ENCODE measurements at regions not wholly inside any gene's neighbourhood (a gene's known extent, or its start where the extent isn't known, plus 50 kb on each side); places are given as distances from the start of the nearest gene placed in this dataset.
A peak's percentile ranks its signal among the peaks of the same experiment; 100 is the strongest.

DNA sequence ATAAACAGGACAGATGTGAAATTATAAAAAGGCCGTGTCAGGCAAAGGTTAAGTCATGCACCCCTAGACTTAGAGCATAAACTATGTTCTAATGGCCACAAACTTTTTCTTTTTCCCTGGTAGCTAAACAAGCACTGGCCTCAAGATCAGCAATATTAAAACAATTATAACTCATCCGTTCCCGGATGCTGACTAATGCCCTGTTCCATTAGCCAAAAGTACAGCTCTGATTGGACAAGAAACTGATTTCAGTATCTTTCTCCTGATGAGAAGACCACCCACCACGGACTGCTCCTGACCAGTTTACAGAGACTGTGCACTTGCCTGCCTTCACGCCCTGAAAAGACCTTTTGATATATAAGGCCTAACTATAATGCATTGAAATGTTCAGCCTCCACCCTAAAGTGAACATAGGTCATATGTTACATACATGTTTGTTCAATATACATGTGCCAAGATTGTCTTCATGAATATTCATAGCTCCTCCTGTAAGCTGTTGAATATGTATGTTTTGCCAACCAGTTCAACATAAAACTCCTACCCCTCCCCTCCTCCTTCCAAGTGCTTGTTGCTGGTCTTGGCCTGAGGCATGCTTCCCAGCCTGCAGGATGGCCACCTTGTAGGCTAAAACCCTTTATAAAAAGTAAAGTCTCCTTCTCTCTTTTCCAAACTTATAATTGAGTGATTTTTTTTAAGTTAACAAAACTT lies 162.0 kb downstream of the IPO8 start:
- Histone ChIP-seq H3K27me3 (no peaks in the 10 kb centered on the region), H3K4me2 (no peak overlapping the region), H2AFZ (no peak overlapping the region), H4K20me1 (ENCODE audit: insufficient read depth, poor library complexity, severe bottlenecking) (no peaks in the 10 kb centered on the region), H3K79me2 (no peaks in the 10 kb centered on the region), H3K4me3 (no peak overlapping the region), H3K9me2 (replicated peaks; ENCODE audit: insufficient read depth) (no peaks in the 10 kb centered on the region), H3K9me3 (ENCODE audit: low read depth) (no peaks in the 10 kb centered on the region), H3K36me3 (replicated peaks; ENCODE audit: insufficient read depth, low read depth) (no peaks in the 10 kb centered on the region), H3K4me1 (ENCODE audit: insufficient read depth) (no peaks in the 10 kb centered on the region), H3K27ac (no peak overlapping the region)
- TF ChIP-seq EZH2phosphoT487 (IDR thresholded peaks at IDR 0.05; ENCODE audit: low read depth, severe bottlenecking, unreplicated experiment): no peak
- TF ChIP-seq, protein P1, sequence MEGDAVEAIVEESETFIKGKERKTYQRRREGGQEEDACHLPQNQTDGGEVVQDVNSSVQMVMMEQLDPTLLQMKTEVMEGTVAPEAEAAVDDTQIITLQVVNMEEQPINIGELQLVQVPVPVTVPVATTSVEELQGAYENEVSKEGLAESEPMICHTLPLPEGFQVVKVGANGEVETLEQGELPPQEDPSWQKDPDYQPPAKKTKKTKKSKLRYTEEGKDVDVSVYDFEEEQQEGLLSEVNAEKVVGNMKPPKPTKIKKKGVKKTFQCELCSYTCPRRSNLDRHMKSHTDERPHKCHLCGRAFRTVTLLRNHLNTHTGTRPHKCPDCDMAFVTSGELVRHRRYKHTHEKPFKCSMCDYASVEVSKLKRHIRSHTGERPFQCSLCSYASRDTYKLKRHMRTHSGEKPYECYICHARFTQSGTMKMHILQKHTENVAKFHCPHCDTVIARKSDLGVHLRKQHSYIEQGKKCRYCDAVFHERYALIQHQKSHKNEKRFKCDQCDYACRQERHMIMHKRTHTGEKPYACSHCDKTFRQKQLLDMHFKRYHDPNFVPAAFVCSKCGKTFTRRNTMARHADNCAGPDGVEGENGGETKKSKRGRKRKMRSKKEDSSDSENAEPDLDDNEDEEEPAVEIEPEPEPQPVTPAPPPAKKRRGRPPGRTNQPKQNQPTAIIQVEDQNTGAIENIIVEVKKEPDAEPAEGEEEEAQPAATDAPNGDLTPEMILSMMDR (IDR thresholded peaks at IDR 0.05; ENCODE audit: poor library complexity): no peak
- TF ChIP-seq EZH2 (IDR thresholded peaks at IDR 0.05; ENCODE audit: borderline replicate concordance): no peak
- DNase-seq (ENCODE audit: low spot score): no peak
- 83% methylated on average over 5 of the region's 5 CpGs for WGBS (ENCODE audit: low lambda C conversion rate, missing lambda C conversion rate)

DNA sequence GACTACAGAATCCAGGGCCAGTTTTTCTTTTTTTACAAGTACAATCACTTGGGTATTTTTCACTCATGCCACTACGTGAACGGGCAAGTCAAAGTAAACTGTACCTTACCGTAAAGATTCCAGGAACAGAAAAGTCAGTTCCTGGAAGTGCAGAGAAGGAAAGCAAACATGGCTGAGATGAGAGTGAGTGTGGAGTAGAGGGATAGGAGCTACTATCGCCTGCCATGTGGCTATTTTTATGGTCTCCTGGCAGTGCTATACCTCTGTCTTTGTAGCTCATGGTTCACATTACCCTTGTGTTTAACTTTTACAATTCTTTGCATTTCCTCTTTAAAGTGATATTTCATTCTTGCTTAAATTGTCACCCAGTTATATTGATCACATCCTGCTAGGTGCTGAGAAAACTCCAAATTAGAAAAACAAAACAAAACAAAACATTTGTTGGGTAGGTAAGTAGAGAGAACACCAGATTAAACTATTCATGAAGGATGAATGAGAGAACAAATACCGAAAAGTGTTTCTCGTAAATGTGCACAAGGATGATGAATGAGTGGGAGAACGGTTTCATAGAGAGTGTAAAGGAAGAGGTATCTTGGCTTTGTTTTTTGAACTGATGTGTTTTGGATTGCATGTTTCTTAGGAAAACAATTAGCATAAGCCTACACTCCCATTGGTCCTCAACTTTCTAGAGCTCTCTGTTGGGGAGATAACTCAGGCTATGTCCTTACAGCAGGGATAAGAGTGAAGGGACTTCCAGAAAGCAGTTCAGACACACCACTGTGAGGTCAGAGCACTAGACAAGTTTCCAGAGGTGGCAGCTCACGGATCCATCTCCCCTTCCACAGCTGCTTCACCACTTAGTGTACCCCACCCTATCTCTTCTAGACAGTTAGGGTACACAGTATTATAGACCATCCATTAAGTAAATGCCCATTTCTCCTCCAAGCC lies 163.7 kb downstream of the IPO8 start:
- Histone ChIP-seq H3K36me3 (replicated peaks; ENCODE audit: insufficient read depth, low read depth) (no peaks in the 10 kb centered on the region), H2AFZ (no peak overlapping the region), H3K4me1 (ENCODE audit: insufficient read depth) (no peaks in the 10 kb centered on the region), H3K4me3 (no peak overlapping the region), H3K4me2 (peak overlapping the region; percentile 15), H3K9me2 (replicated peaks; ENCODE audit: insufficient read depth) (no peaks in the 10 kb centered on the region), H4K20me1 (ENCODE audit: insufficient read depth, poor library complexity, severe bottlenecking) (no peaks in the 10 kb centered on the region), H3K79me2 (no peaks in the 10 kb centered on the region), H3K9me3 (ENCODE audit: low read depth) (no peaks in the 10 kb centered on the region), H3K27ac (no peak overlapping the region), H3K27me3 (no peaks in the 10 kb centered on the region)
- TF ChIP-seq, protein P1 (IDR thresholded peaks at IDR 0.05; ENCODE audit: poor library complexity): no peak
- no peak for TF ChIP-seq EZH2phosphoT487 (IDR thresholded peaks at IDR 0.05; ENCODE audit: low read depth, severe bottlenecking, unreplicated experiment)
- no peak for TF ChIP-seq EZH2 (IDR thresholded peaks at IDR 0.05; ENCODE audit: borderline replicate concordance)
- DNase-seq (ENCODE audit: low spot score): no peak
- WGBS (ENCODE audit: low lambda C conversion rate, missing lambda C conversion rate): 63% methylated on average over 8 of the region's 8 CpGs

DNA sequence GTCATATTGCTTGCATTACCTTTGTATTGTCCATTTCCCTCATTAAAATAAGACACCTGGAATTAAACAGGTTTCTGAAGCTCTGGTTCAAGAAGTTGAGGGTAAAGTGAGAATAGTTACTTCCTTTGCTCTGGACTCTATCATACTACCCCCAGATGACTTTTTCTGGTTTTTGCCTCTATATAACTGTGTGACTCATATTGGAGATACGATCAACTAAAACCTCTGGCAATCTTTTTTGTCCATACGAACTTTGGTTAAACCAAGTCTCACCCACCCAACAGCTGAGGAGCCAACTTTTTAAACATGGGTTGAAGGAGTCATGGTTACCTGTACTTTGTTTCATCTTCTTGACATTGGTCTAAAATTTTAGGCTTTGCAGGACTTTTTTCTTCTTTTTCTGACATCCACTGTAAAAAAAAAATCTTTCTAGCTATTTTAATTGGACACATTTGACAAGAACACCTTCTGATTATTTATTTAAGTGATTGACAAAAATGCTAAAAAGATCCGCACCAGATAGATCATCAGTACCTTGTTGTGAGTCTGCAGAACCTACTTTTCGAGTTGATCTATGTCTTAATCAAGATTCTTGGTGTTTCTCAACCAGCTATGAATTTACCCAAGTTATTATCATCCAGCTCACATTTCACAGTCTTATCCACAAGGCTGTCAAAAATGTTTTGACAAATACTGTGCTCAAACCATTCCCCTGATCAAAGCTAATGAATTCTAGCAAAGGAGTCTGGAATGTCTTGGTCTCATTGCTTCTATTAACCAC lies 166.0 kb downstream of the IPO8 start:
- Histone ChIP-seq H3K4me2 (no peak overlapping the region), H3K79me2 (no peaks in the 10 kb centered on the region), H3K4me1 (ENCODE audit: insufficient read depth) (no peaks in the 10 kb centered on the region), H3K4me3 (no peak overlapping the region), H3K36me3 (replicated peaks; ENCODE audit: insufficient read depth, low read depth) (no peaks in the 10 kb centered on the region), H3K9me3 (ENCODE audit: low read depth) (no peaks in the 10 kb centered on the region), H3K27me3 (no peaks in the 10 kb centered on the region), H3K9me2 (replicated peaks; ENCODE audit: insufficient read depth) (no peaks in the 10 kb centered on the region), H2AFZ (no peak overlapping the region), H4K20me1 (ENCODE audit: insufficient read depth, poor library complexity, severe bottlenecking) (no peaks in the 10 kb centered on the region), H3K27ac (no peak overlapping the region)
- WGBS (ENCODE audit: low lambda C conversion rate, missing lambda C conversion rate): 81% methylated on average over 4 of the region's 4 CpGs
- no peak for DNase-seq (ENCODE audit: low spot score)
- TF ChIP-seq EZH2phosphoT487 (IDR thresholded peaks at IDR 0.05; ENCODE audit: low read depth, severe bottlenecking, unreplicated experiment): no peak
- no peak for TF ChIP-seq EZH2 (IDR thresholded peaks at IDR 0.05; ENCODE audit: borderline replicate concordance)
- TF ChIP-seq, protein P1 (IDR thresholded peaks at IDR 0.05; ENCODE audit: poor library complexity): no peak
